Neural crest cell (in vitro differentiated cells): ENCODE measurements at regions not wholly inside any gene's neighbourhood (a gene's known extent, or its start where the extent isn't known, plus 50 kb on each side); places are given as distances from the start of the nearest gene placed in this dataset.

Experiments
- DNase-seq: peaks from one replicate; pipeline ENCODE4 v3.0.0; 2021; ENCODE audit warnings: low read depth, mixed read lengths, low spot score
- H3K27ac Mint-ChIP-seq: one replicate; pipeline ENCODE4 v1.8.0; 2021; ENCODE audit warnings: mild to moderate bottlenecking, mixed read lengths; ENCODE audit not compliant: unreplicated experiment
- H3K27me3 Mint-ChIP-seq: 2 replicates; pipeline ENCODE4 v1.8.0; 2021; ENCODE audit warnings: low read depth, mild to moderate bottlenecking, mixed read lengths
- H3K36me3 Mint-ChIP-seq: 2 replicates; pipeline ENCODE4 v1.8.0; 2021; ENCODE audit warnings: low read depth, mild to moderate bottlenecking, mixed read lengths
- H3K4me1 Mint-ChIP-seq: 2 replicates; pipeline ENCODE4 v1.8.0; 2021; ENCODE audit warnings: mixed read lengths
- H3K4me3 Mint-ChIP-seq: one replicate; pipeline ENCODE4 v1.8.0; 2021; ENCODE audit warnings: mild to moderate bottlenecking, mixed read lengths
- H3K9me3 Mint-ChIP-seq: 2 replicates; pipeline ENCODE4 v1.8.0; 2021; ENCODE audit warnings: mixed read lengths
- TF ChIP-seq, protein P1 (sequence below): fragments of 200-600 bp; sonication (generic); conservative IDR thresholded peaks from 2 replicates; pipeline ENCODE4 v1.5.0; 2021; ENCODE audit warnings: antibody characterized with exemption, mild to moderate bottlenecking

DNA sequence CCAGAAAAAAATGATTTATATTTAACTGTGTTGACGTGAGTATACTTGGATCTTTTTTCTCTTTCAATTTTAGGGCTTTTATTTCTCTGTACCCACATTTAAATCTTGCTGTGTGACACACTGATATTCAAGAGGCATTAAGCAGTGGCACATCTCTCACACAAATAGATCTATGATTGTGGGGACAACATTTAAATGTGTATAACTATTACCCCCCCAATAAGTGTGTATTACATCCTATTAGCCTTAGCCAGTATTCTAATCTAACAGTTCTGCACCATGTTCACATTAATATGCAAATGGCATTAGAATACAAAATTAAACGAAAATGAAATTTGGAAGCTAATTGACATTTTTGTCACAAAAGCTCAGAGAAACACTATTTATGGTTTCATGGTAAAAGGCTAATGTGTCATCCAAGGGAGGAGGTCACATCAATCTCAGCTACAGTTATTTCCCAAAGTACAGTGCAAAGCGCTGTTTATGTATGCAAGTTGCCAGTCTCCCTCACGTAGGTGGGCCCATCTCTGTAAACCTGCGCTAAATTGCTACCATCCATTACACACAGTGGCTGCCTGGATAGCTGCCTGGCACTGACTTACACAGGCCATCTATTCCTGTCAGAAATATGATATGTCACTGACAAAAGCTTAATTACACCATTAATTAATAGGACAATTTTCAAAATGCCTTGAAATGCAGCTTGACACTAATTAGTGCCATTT, 984.7 kb upstream of the PCDH9 start:
- no peak overlapping the region for H3K27ac Mint-ChIP-seq
- TF ChIP-seq, protein P1, sequence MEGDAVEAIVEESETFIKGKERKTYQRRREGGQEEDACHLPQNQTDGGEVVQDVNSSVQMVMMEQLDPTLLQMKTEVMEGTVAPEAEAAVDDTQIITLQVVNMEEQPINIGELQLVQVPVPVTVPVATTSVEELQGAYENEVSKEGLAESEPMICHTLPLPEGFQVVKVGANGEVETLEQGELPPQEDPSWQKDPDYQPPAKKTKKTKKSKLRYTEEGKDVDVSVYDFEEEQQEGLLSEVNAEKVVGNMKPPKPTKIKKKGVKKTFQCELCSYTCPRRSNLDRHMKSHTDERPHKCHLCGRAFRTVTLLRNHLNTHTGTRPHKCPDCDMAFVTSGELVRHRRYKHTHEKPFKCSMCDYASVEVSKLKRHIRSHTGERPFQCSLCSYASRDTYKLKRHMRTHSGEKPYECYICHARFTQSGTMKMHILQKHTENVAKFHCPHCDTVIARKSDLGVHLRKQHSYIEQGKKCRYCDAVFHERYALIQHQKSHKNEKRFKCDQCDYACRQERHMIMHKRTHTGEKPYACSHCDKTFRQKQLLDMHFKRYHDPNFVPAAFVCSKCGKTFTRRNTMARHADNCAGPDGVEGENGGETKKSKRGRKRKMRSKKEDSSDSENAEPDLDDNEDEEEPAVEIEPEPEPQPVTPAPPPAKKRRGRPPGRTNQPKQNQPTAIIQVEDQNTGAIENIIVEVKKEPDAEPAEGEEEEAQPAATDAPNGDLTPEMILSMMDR = no peak
- no peak for DNase-seq

DNA sequence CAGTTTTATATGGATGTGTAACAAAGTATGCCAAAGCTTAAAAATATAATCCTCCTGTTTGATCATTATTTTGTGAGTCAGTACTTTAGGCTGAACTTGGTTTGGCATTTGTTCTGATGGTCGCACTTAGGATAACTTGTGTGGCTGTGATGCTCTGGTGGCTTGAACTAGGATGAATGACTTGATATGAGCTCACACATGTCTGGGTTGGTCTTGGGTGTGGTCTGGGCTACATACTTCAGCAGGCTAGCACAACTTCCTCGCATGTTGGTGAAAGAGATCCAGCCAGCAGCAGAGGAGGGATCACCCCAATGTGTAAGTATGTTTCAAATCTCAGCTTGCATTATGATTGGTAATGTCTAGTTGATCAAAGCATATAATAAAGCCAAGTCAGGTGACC, 969.1 kb upstream of the PCDH9 start:
- no peaks in the 10 kb centered on the region for H3K27me3 Mint-ChIP-seq
- H3K4me1 Mint-ChIP-seq = no peaks in the 10 kb centered on the region
- no peak overlapping the region for H3K27ac Mint-ChIP-seq
- no peaks in the 10 kb centered on the region for H3K36me3 Mint-ChIP-seq
- TF ChIP-seq, protein P1 = no peak
- no peak overlapping the region for H3K4me3 Mint-ChIP-seq
- peaks cover 4% of the 10 kb centered on the region for H3K9me3 Mint-ChIP-seq
- no peak for DNase-seq

More for the DNA sequence above, 984.7 kb upstream of the PCDH9 start:
- Mint-ChIP-seq H3K4me3 (no peak overlapping the region), H3K4me1 (no peaks in the 10 kb centered on the region), H3K27me3 (no peaks in the 10 kb centered on the region), H3K36me3 (no peaks in the 10 kb centered on the region), H3K9me3 (no peaks in the 10 kb centered on the region)

DNA sequence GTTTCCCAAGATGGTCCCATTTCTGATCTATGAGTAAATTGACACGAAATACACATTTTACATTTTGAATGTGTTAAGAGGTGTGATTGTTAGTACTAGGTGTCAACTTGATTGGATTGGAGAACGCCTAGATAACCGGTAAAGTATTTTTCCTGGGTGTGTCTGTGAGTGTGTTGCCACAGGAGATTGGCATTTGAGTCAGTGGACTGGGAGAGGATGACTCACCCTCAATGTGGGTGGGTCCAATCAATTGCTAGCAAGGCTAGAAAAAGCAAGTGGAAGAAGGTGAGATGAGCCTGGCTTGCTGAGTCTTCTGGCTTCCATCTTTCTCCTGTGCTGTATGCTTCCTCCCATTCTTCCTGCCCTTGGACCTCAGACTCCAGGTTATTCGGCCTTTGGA, 960.7 kb upstream of the PCDH9 start:
- Mint-ChIP-seq H3K9me3 (no peaks in the 10 kb centered on the region), H3K27ac (no peak overlapping the region), H3K4me1 (no peaks in the 10 kb centered on the region), H3K4me3 (no peak overlapping the region), H3K27me3 (no peaks in the 10 kb centered on the region), H3K36me3 (no peaks in the 10 kb centered on the region)
- no peak for DNase-seq
- TF ChIP-seq, protein P1 = no peak

DNA sequence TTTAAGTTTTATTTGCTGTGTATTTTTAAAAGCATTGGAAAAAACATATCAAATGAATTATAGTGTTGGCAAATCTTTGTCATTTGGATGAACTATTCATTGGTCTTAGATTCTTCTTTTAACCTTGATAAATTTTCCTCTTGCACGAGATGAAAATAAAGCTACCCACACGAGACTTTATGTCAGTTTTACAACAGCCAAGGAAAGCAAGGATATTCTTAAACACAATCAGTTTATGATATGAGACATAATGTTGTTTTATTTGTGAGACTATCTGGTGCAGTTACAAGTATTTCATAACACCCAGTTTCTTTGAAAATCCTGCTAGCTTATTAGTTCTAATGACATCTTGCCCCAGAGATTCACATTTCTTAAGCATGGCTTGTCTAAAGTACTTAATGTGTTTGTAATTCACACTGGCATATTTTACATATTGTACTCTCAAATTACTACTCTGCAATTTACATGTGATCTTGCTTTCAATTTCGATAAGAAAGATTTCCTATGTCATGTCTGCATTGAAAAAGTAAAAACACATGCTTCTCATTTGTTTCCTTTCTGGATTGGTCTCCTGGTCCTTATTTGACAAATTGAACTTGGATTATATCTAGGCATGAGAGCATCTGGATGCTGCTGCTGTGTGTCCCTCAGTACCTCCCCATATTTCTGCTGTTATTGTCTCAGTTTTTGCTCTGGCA, 955.5 kb upstream of the PCDH9 start:
- Mint-ChIP-seq H3K4me3 (no peak overlapping the region), H3K9me3 (no peaks in the 10 kb centered on the region), H3K27me3 (no peaks in the 10 kb centered on the region), H3K27ac (no peak overlapping the region), H3K4me1 (no peaks in the 10 kb centered on the region), H3K36me3 (no peaks in the 10 kb centered on the region)
- TF ChIP-seq, protein P1 = no peak
- DNase-seq = no peak

DNA sequence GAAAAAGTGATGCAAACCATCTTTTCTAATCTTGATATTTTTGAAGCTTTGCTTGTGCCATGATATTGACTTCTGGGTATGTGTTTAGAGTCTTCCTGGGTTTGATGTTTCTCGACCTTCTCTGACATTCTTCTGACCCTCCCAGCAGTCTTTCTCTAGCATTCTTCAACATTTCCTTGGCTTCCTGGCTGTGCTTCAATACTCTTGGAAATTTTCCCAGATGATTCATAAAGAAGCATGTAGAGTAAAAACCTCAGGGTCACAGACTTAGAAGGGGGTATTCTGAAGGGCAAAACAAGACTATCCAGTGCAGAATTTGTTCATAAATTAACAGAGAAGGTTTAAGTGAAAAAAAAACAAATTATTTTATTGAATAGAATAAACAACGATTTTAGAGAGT, 946.3 kb upstream of the PCDH9 start:
- Mint-ChIP-seq H3K9me3 (peaks cover 11% of the 10 kb centered on the region), H3K27me3 (no peaks in the 10 kb centered on the region), H3K27ac (no peak overlapping the region), H3K4me3 (no peak overlapping the region), H3K36me3 (no peaks in the 10 kb centered on the region), H3K4me1 (no peaks in the 10 kb centered on the region)
- TF ChIP-seq, protein P1 = no peak
- DNase-seq = no peak
